WTC11 (cell line): ENCODE measurements at regions not wholly inside any gene's neighbourhood (a gene's known extent, or its start where the extent isn't known, plus 50 kb on each side); places are given as distances from the start of the nearest gene placed in this dataset.

Experiments used
- ATF2 ChIP-seq: sonication (generic); formaldehyde crosslinking; IDR thresholded peaks from 2 replicates; pipeline ENCODE4 v1.8.1; 2022; ENCODE audit warnings: low read depth, missing genetic modification reagents, borderline replicate concordance
- CBFB ChIP-seq: sonication (generic); formaldehyde crosslinking; IDR thresholded peaks from 2 replicates; pipeline ENCODE4 v1.8.1; 2022; ENCODE audit warnings: mild to moderate bottlenecking, low read depth, missing genetic modification reagents
- CTCF ChIP-seq: fragments of 200-600 bp; IDR thresholded peaks from 2 replicates; pipeline ENCODE4 v1.8.0; 2022; ENCODE audit warnings: antibody characterized with exemption
- FOXP1 ChIP-seq: sonication (generic); formaldehyde crosslinking; IDR thresholded peaks from 2 replicates; pipeline ENCODE4 v1.8.0; 2022; ENCODE audit warnings: missing genetic modification reagents, mild to moderate bottlenecking, moderate library complexity, borderline replicate concordance
- MAX ChIP-seq: sonication (generic); formaldehyde crosslinking; IDR thresholded peaks from 2 replicates; pipeline ENCODE4 v1.8.0; 2022; ENCODE audit warnings: mild to moderate bottlenecking, missing genetic modification reagents
- MYBL2 ChIP-seq: sonication (generic); formaldehyde crosslinking; IDR thresholded peaks from 2 replicates; pipeline ENCODE4 v1.8.1; 2023; ENCODE audit warnings: mild to moderate bottlenecking, moderate library complexity, missing genetic modification reagents
- USF2 ChIP-seq: sonication (generic); formaldehyde crosslinking; IDR thresholded peaks from 2 replicates; pipeline ENCODE4 v1.8.1; 2023; ENCODE audit warnings: mild to moderate bottlenecking, missing genetic modification reagents, moderate library complexity
- ZNF281 ChIP-seq: sonication (generic); formaldehyde crosslinking; IDR thresholded peaks from 2 replicates; pipeline ENCODE4 v1.8.0; 2023; ENCODE audit warnings: mild to moderate bottlenecking, missing genetic modification reagents

GRCh38 chr1:2877391-2877790 lies 75.9 kb upstream of the TTC34 start:
- no peak for TF ChIP-seq USF2 (CRISPR knock-in tag)
- TF ChIP-seq ZNF281 = no peak
- no peak for TF ChIP-seq FOXP1 (CRISPR knock-in tag)
- no peak for TF ChIP-seq ATF2
- no peak for TF ChIP-seq CTCF
- TF ChIP-seq MAX (CRISPR knock-in tag) = no peak
- TF ChIP-seq MYBL2 (CRISPR knock-in tag) = no peak
- no peak for TF ChIP-seq CBFB (CRISPR knock-in tag)
